ENCODE measurements at regions not wholly inside any gene's neighbourhood (a gene's known extent, or its start where the extent isn't known, plus 50 kb on each side); places are given as distances from the start of the nearest gene placed in this dataset.

DNA sequence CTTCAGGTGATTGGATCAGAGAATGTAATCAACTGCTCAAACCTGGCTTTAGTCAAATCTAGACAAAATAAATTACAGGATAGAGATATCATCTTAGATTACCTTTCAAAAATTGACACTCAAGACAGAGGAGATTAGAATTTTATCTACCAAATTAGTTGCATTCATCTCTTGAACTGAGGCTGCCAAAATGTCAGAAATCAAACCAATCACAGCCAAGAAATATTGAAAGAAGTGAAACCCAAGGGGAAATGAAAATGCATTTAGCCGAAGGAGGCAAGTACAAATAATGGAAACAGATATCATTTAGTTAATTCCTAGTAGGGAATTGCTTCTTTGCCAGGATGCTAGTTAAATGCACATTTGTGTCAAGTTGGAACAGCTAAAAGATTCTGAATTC is 261.1 kb upstream of the PDZRN3 start:
- TF ChIP-seq, protein P1, sequence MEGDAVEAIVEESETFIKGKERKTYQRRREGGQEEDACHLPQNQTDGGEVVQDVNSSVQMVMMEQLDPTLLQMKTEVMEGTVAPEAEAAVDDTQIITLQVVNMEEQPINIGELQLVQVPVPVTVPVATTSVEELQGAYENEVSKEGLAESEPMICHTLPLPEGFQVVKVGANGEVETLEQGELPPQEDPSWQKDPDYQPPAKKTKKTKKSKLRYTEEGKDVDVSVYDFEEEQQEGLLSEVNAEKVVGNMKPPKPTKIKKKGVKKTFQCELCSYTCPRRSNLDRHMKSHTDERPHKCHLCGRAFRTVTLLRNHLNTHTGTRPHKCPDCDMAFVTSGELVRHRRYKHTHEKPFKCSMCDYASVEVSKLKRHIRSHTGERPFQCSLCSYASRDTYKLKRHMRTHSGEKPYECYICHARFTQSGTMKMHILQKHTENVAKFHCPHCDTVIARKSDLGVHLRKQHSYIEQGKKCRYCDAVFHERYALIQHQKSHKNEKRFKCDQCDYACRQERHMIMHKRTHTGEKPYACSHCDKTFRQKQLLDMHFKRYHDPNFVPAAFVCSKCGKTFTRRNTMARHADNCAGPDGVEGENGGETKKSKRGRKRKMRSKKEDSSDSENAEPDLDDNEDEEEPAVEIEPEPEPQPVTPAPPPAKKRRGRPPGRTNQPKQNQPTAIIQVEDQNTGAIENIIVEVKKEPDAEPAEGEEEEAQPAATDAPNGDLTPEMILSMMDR (conservative IDR thresholded peaks at IDR 0.05; ENCODE audit: control insufficient read depth, insufficient read depth, low read depth, low read length): no peak
- no peak for DNase-seq (ENCODE audit: low read depth)
- no peak overlapping the region for H3K4me3 ChIP-seq (ENCODE audit: control insufficient read depth, low read depth, low read length)

DNA sequence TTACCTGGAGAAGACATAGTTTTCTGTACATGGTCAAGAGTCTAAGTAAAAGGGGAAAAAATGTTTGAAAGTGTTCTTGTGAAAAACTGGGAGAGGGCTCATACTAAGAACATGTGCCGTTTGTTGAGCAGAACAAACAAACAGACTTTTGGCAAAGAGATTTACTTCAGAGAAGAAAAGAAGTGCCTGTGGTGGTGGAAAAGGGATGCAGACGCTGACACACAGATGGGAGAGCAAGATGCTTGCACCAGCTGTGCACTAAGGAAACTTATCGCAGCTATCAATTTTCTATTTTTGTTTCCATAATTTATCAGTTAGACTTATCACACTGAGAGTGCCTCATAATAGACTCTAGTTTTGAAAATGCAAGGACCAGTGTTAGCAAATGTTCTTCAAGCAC is 259.6 kb upstream of the PDZRN3 start:
- TF ChIP-seq, protein P1 (conservative IDR thresholded peaks at IDR 0.05; ENCODE audit: control insufficient read depth, insufficient read depth, low read depth, low read length): no peak
- DNase-seq (ENCODE audit: low read depth): no peak

DNA sequence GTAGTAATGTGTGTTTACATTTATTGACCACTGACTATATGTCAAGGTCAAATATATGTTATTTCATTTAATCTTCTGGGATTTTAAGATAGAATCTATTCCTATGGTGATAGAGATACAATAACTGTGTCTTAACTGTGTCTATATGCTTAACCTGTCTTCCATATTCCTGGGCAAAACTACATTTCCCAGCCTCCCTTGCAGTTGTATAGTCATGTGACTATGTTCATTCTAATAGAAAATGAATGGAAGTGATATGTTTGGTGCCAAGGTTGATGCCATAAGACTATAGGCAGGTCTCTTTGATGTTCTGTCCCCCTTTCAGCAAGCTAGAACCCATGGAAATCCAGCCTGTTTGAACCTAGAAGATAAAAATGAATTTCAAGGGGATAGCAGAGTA is 258.8 kb upstream of the PDZRN3 start:
- TF ChIP-seq, protein P1 (conservative IDR thresholded peaks at IDR 0.05; ENCODE audit: control insufficient read depth, insufficient read depth, low read depth, low read length): no peak
- H3K4me3 ChIP-seq (ENCODE audit: control insufficient read depth, low read depth, low read length): no peak overlapping the region
- DNase-seq (ENCODE audit: low read depth): no peak

More for the DNA sequence above, 259.6 kb upstream of the PDZRN3 start:
- no peak overlapping the region for H3K4me3 ChIP-seq (ENCODE audit: control insufficient read depth, low read depth, low read length)

DNA sequence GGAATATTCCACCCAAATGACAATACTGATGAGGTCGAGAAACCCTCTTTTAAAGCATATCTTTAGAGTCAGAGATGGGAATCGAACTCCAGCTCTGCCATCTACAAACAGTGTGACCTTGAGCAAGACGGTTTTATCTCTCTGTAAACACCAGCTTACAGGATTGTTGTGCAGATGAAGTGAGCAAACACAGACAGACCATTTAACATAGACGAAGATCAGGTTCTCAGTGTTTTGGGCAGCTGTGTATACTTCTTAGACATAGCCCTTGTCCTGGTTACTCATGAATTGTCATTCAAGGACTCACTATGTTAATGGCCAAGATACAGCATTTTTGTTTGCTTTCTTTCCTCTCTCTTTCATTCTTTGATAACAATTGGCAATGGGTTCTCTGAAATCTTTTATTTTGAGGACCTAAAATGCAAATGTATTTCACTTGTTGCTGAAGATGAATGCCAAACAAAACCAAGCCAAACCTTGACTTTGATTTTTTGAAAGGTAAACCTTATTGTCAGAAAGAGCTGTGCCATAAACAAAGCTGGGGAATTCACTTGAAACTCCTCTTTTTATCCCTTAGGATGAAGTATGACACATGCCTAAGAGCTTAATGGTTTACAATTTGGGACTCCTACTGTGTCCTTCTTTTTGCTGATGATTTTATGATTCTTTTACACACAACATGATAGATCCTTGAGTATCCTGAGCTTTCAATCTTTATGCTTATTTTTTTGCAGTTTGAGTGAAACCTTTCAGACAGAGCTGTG is 250.0 kb upstream of the PDZRN3 start:
- TF ChIP-seq, protein P1 (conservative IDR thresholded peaks at IDR 0.05; ENCODE audit: control insufficient read depth, insufficient read depth, low read depth, low read length): no peak
- DNase-seq (ENCODE audit: low read depth): no peak
- H3K4me3 ChIP-seq (ENCODE audit: control insufficient read depth, low read depth, low read length): no peak overlapping the region

DNA sequence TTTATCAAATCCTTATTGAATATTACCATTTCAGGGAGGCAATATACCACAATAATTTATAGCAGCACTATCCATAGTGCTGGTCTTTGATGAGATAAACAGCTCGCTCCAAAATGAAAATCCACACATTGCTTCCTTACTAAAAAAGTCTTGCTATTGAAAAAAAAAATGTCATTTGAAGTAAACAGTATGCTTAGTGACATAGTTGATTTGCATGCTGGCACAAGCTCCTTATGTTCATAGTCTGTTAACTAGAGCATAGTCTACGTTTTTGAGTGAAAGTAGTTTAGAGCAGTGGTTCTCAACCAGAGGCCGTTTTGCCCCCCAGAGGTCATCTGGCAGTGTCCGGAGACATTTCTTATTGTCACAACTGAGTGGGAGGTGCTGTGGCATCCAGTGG is 249.4 kb upstream of the PDZRN3 start:
- no peak overlapping the region for H3K4me3 ChIP-seq (ENCODE audit: control insufficient read depth, low read depth, low read length)
- TF ChIP-seq, protein P1 (conservative IDR thresholded peaks at IDR 0.05; ENCODE audit: control insufficient read depth, insufficient read depth, low read depth, low read length): no peak
- no peak for DNase-seq (ENCODE audit: low read depth)

DNA sequence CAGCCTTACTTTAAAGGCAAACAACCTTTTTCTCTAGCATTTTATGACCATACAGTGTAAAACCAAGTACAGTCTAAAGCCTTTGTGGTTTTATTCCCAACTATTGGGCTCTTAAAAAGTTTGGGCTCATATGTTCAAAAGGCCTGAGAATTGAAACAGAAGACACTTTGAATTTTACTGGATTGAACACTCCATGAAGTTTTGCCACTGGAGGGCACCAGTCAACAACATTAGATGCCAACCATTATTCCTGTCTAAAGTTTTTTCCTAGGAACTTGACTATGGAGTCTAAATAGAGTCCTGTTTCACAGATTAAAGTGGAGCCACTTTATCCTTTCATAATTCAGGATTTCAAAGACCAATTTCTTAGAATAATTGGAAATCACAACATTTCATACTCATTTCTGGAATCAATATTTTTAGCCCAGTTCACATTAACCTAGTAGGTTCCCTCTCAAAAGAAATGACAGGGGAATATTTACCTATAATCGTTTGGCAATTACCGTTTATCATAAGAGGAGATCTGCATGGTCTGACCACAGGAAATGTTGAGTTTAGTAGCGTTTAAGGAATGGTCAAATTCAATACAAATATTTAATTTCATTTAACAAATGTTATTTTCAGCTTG is 244.1 kb upstream of the PDZRN3 start:
- peak; percentile 53 for DNase-seq (ENCODE audit: low read depth)

More for the DNA sequence above, 244.1 kb upstream of the PDZRN3 start:
- no peak overlapping the region for H3K4me3 ChIP-seq (ENCODE audit: control insufficient read depth, low read depth, low read length)
- TF ChIP-seq, protein P1 (conservative IDR thresholded peaks at IDR 0.05; ENCODE audit: control insufficient read depth, insufficient read depth, low read depth, low read length): peak; percentile 66
